ENCODE measurements at regions not wholly inside any gene's neighbourhood (a gene's known extent, or its start where the extent isn't known, plus 50 kb on each side); places are given as distances from the start of the nearest gene placed in this dataset.

DNA sequence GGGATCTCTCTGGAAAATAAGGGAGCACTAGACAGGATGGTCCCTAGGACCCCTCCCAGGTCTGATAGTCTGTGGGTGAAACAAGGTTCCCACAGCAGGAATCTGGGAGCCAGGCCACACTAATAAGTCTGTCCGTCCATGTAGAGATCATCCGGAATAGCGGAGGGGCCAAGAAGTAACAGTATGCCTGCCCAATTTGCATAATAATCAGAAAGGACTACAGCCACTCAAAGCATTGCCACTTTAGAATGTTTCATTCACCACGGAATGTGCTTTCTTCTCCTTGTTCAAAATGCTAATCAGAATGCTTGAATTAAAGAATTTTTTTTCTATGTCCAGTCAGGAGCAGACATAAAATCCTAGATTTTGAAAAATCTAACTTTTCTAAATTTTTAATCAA lies 254.9 kb downstream of the ACTL7B start:
- DNase-seq: no peak

DNA sequence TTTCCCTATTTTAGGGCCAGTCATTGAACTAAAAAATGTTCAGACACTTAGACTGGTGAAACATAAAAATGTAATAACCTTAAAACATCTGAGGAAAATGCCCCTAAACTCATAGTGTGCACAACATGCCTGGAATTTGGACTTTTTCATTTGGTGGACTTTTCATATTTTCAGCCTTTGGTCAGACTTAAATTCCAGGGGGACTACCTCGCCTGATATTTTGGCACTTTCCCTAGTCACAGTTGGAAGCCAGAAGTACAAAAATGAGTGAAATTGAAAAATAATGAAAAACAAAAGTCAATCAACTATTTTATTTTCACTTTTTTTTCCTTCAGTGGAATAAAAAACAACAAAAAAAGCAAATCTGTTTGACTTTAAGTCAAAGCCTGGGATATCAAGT lies 256.2 kb downstream of the ACTL7B start:
- peak; percentile 49 for DNase-seq

DNA sequence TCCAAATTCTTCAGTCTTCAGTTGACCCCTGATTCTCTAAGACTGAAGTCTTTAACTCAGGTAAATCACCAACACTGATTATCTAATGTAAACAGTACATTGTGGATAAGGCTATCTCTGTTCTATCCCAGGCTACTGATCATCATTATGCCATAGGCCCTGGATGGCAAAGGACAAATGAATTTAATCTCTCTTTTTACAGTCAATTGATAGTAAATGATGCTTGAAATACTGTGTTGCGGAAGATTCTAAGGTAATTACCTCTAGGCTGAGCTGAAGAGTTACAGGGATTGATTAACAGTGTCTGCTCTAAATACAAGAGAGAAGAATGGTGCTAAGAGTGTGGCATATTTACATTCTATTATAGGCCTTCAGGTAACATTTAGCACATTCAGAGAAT lies 264.7 kb downstream of the ACTL7B start:
- no peak for DNase-seq

DNA sequence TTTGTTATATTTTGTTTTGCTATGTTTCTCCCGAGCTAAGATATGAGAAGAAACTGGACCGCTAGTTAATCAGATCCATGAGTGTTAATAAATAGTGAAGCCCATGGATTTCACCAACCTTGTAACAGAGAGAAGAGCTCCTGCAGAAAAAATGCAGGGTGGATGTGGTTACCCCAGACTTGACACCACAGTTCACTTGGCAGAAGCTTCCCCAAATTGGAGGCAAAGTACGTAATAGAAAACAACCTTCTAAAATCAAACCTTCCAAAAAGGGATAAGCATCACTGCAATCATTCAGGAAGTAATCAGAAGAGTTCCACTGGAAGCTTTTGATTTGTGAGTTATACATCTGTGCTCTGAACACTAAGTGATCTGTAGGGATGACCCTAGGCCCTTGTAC lies 267.5 kb downstream of the ACTL7B start:
- no peak for DNase-seq

DNA sequence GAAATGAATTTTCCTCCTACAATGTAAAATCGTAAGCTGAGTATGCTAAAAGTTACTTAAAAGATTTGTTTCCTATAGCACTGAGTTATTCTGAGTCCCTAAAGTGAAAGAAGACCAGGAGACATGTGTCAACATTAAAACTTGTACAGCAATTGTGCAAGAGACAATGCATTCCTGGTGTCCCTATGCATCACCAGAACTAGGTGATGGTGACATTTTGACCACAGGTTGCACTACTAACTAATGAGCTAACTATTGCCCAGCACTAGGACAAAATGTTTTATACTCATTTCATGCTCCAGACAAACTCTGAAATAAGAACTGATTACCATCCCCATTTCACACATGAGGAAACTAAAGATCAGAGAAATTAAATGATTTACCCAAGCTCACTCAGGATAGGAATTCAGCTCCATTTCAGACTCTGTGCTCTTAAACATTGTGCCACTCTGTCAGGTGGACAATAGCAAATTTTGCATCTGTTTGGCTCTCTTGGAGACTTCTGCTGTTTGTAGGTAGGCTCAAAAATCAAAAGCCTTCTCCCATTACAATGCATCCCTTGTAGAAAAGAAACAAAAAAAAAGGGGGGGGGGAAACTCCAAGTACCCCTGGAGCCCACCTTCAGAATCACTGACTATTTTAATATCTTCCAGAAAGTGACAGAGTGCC lies 269.2 kb downstream of the ACTL7B start:
- DNase-seq: no peak

DNA sequence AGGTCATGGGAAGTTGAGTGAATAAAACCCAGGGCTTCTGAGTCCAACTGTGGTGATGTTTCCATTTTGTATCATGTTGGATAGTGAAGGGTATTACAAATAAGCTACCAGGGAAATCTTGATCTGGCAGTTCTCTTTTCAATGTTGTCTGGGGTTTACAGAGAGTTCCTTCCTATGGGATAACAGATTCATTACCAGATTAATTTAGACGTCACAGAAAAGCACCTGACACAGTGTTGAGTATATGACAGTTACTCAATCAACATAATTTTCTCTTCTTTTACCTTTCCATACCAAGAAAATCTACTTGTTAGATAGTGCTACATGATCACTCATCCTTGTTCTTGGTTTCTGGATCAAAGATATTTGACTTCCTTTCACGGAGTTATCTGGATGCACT lies 270.9 kb downstream of the ACTL7B start:
- DNase-seq: no peak

DNA sequence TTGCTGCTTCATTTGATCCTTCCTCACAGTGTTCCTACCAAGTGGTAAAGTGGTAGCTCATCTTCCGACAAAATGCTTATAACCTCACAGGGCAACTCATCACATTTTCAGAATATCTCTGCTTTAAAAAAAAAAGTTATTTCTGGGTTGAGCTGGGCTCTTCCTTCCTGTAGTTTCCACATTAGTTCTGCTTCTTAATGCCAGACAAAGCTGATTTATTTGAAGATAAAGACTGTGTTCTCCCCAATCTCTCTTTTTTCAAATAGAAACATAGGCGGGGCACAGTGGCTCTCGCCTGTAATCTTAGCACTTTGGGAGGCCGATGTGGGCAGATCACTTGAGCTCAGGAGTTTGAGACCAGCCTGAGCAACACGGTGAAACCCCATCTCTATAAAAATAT lies 273.1 kb downstream of the ACTL7B start:
- no peak for DNase-seq

DNA sequence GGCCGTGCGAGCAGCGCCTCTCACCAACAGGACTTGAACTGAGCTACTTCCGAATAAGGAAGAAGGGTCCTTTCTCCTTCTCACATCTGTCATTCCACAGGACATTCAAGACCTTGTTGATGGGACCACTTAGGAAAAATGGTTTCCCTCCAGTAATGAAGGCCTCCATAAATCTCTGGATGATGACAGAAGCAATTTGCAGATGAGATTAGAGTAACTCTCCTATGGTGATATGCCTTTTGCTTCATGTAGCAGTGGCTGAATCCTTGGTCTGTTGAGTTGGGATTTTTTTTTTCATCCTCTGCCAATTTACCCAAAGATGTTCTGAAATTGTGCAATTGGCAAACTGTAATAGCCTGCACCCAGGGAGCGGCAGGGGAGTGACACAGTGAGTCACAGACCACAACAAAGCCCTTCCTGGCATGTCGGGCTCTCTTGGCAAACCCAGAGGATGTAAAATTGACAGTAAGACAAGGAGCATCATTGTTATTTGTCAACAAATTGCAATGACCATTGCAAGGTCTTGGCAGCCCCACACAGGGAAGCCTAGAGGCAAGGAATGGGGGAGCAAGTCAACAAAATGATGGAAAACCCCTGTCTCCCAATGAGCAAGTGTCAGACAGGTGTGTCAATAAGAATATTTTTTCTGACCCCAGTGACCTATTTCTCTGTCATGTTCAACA lies 275.9 kb downstream of the ACTL7B start:
- DNase-seq: no peak

DNA sequence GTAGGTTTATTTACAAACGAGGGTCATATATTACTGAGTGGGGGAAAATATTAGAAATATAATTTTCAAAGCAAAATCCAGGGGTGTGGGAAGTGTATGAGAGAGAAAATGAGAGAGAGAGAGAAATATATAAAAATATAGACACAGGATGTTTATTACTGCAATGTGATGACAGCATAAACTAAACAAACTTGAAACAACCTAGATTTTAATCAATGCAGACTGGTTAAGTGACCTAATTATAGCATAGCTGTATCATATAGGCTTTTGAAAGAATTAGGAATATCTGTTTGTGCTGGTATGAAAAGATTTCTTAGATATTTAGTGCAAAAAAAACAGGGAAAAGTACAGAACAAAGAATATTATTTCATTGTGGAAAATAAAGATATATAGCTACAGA lies 280.5 kb downstream of the ACTL7B start:
- no peak for DNase-seq

DNA sequence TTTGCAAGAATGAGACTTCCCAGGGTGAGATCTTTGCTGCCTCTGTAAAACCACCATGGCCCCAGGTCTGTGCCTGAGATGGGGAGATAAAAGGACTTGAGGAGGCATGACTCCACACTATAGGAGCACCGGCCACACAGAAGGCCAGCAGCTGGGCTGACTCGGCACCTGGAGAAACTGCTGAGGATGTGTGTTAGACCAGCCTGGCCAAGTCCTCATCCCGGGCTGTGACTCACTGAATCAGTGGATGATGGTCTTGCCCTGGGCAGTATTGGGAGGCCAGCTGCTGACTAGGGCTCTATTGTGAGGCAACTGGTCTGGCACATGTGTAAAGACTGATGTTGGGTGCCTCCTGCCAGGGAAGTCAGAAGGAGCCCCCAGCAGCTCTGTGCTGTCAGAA lies 286.2 kb downstream of the ACTL7B start:
- peak; percentile 57 for DNase-seq

DNA sequence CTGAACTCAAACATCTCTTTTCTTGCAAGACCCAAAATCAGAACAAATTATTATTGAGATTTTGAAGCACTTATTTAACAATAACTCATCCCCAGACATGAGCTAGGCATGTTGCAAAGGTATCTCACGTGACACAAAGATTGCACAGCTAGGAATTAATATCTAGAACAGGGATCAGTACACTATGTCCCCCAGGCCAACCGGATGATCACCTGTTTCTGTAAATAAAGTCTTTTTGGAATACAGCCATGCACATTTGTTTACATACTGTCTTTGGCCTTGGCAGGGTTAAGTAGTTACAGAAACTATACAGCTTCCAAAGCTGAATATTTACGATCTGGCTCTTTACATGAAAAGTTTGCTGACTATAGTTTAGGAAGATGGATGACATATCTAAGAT lies 287.7 kb downstream of the ACTL7B start:
- DNase-seq: no peak

DNA sequence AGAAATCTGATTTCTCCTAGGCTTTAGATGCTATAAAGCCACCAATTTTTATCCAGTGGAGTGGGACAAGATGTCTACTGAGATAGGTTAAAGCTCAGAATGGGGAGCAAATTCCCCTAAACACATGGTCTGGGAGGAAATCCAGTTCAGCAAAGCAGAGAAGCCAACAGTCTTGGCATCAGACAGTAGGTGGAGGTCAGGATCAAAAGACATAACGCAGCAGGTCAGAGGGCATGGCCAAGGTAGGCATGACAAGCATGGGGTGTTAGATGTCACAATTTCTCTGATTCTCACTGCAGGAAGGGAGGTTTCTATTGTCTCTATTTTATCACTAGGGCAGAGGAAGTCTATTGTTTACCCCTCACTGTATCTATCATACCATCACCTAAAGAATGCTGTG lies 288.2 kb downstream of the ACTL7B start:
- no peak for DNase-seq

DNA sequence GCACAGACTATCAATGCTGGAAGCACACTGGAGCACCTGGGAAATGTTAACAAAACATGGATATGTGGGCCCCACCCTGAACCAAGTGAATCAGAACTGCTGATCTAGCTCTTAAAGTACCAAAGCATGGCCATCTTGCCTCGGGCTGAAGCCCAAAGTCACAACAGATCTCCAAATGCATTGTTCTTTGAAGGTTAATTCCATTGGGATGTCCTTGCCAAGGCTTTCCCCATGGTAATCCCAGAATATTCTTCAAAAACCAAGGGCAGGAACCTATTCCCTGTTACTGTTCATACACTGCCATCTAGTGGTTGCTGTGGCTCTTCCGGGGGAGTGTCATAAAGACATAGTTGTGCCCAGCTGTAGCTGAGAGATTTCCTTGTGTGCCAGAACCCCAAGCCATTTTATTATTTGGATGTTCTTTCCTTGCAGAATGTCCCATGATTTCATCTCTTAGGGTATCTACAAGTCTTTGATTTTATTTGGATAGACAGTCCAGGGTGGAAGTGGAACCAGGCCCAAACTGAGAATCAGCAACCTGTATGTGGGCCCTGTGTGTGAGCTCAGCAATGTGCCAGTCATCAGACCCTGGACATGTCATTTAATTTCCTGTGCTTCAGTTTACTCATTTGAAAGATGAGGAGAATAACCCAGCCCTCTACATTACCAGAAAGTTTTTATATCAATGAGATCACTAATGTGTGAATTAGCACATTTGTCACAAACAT lies 290.0 kb downstream of the ACTL7B start:
- DNase-seq: peak; percentile 86

DNA sequence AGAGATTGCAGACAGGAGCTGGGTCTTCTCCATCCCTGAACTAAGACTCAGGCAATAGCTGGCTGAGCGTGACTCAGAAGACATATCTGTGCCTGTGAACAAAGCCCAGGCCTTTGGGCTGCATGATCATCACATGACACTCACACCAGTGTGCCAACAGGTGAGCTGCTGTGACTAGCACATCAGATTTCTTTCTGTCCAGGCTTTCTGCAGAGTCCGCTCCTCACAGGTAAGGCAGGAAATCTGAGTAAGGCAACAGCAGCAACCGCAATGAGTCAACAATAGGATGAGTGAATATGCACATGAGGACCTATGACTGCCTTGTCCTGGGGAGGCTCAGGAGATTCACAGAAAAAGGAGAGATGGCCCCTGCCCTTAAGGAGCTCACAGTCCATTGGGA lies 293.6 kb downstream of the ACTL7B start:
- DNase-seq: no peak

DNA sequence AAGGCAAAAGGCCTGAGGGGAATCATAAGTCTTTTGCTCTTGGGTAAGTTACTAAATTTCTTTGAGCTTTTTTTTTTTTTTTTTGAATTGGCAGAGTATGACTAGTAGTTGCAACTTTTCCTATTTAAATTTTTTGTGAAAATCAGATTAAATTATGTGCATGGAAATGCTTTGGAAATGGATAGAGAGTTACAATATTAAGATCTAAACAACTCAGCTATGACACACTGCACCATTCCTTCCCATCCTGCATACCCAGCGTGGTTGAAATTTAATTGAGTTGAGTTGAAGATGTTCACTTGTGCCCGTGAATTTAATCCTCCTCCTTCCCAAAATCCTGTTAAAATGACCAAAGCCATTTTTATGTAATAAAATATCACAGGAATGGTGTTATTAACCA lies 296.4 kb downstream of the ACTL7B start:
- no peak for DNase-seq

DNA sequence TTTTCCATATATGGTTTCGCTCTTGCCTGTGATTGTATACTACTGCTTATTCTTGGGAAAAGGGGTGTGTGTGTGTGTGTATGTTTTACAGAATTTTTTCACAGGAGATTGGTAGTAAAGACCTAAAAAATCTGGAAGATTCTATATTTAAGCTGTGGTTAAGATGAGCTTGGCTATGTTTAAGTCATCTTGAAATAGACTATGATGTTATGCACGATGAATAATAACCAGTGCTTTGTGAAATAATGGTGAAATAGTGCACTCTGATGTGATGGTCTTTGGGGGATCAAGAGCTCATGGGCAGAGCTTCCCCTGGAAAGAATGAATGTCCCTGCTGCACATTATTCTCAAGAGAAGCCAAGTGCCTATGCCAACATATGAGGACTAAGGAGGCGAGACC lies 301.0 kb downstream of the ACTL7B start:
- no peak for DNase-seq

DNA sequence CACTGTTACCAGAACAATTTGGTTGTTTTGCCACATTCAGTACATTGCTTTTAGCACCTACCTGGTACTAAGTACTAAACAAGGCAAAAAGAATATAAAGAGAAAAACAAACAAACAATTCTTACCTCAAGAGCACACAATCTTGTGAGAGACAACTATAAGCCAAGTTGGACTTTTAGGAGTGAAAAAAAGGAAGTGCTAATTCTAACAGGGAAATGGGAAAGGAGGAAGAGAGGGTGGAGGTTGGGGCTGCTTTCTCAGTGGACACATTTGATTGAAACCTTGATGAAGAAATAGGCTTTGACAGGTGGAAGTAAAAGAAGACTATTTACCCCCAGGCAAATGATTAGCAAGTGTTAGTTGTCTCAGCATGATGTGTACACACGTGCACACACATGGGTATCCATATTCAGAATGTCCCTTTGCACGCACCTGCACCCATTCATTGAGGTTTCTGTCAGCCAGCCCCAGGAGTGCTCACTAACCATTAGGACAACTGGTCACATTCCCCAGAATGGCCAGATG lies 302.6 kb downstream of the ACTL7B start:
- no peak for DNase-seq

DNA sequence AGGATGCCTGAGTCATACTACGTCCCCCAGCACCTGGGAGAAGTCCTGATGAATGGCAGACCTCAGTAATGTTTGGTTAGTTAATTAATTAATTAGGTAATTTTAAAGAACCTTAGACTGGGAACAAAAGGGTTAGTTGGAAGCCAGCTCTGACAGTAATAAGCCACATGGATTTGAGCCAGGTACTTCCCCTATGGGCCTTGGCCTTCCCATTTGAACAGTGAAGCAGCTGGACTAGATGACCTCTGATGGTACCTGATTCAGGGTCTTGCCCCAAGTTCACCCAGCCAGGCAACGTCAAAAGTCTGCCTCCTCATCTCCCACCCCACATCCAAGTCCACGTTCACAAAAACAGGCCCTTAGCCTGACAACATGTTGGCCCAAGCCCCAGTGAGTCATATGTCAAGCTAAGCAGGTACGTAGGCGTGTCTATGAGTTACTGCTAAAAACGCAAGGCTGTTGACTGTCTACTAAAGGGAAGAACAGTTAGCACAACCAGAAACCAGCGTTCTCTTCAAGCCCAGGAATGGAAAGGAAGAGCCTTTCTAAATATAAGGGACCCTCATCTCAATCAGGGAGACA lies 303.2 kb downstream of the ACTL7B start:
- no peak for DNase-seq

DNA sequence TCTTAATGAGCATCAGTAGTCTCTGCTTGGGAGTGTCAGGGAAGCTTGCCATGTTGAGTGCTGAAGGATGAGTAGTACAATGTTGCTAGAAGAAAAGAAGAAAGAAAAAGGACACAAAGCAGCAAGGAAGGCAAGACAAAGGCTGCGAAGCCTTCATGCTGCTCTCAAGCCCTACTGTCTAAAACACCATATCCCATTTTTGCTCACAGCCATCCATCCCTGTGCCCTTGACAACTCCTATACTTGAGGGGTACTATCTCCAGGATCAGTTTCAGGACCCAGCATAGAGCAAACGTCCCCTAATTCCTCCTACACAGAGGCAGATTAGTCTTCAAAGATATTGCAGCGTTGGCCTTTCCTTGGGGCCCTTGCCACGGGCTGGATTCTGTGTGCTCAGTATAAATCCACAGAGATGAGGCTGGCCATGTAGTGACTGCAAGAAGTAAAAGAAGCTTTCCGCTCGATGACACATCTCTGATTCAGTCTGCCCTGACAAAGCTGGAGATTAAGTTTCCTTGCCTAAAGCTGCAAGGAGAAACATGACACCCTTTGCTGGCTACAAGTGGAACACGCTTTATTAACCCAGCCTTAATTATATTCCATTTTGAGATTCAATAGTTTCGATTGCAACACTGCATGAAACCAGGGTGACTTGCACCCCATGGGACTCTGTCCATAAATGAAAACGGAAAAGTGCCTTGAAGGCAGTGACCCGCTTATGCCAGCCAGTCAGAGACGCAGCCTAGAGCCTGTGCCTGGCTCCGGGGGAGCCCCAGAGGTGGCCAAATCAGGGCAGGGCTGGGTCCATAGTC lies 304.6 kb downstream of the ACTL7B start:
- DNase-seq: peak; percentile 90

DNA sequence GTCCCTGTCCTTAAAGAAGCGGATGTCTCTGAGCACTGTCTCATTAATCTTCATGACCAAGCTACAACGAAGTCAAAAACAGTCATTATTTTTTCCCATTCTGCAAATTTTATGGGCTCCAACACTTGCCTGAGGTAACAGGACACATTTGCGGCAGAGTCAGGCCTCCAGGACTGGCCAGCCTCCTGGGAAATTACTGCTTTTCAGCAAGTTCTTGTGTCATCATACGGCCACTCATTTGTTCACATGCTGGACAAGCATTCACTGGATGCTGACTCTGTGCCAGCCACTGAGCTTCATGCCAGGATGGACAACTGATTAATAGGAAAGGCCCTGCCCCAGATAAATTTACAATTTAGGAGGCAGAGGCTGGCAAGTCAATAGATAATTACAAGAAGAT lies 305.7 kb downstream of the ACTL7B start:
- DNase-seq: no peak

DNA sequence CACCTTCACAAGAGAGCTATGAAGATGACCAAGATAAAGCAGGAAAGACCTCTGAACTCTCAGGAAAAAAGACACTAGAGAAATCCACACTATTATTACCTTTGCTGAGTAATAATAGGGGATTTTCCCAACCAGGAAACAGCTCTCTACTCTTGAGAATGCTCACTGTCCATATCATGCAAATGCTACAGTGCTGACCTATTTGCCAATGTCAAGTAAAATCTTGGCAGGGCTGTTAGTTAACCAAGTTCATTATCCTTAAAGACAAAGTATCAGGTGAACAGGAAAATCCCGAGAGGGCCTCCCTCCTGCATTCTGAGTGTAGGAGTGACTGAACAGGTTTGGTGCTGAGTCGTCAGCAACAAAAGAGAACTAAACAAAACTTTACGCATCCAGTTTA lies 306.6 kb downstream of the ACTL7B start:
- no peak for DNase-seq

DNA sequence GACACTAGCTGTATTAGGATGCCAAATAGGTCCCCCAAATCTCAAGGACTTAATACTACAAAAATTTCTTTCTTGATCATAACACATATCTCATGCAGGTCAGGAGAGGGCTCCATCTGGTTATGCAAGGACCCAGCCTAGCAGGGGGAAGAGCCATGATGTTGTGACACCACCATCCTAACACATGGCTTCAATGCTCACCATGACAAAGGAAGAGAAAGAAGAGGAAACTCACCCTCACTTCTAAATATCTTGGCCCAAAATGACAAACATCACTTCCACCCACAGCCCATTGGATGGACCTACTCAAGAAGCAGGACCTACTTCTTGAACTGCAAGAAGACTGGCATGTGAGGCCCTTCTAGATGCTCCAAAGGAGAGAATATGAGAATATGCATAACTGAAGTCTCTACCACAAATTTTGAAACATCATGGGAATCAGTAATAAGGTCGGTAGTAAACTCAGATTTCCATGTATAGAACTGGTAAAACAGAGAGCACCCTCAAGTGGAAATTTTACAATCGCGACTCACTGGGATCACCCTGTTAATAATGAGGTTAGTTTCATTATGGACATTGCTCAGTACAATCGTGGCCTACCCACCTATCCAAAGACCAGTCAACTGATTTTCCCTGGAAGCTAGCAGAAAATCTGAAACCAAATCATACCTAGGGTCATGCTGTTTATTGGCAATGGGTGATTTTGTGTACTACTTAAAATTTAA lies 308.2 kb downstream of the ACTL7B start:
- DNase-seq: no peak
